GM12874 (cell line): ENCODE measurements at regions not wholly inside any gene's neighbourhood (a gene's known extent, or its start where the extent isn't known, plus 50 kb on each side); places are given as distances from the start of the nearest gene placed in this dataset.

Experiments used
- TF ChIP-seq, protein P1 (sequence below): IDR thresholded peaks from 2 replicates; pipeline ENCODE4 v1.5.1; 2011; ENCODE audit warnings: low read depth, mild to moderate bottlenecking, control low read depth, low read length, moderate library complexity; ENCODE audit not compliant: insufficient read depth

DNA sequence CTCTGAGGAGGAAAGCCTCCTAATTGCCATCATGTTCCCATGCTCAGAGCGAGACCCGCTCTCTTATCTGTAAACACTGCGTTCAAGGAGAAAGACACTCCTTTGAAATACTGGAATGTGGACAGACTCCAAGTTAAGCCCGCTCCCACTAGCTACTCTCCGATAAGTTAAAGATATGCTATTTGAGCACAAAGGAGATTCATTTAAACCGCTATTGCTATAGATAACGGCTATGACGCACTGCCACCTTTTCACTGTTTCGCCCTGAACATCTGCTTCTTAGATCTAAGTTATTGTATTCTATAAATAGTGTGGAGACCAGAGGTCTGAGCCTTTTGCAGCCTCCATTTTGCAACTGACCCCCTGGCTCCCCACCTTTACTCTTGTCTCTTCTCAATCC is 82.3 kb downstream of the GPX5 start:
- TF ChIP-seq, protein P1, sequence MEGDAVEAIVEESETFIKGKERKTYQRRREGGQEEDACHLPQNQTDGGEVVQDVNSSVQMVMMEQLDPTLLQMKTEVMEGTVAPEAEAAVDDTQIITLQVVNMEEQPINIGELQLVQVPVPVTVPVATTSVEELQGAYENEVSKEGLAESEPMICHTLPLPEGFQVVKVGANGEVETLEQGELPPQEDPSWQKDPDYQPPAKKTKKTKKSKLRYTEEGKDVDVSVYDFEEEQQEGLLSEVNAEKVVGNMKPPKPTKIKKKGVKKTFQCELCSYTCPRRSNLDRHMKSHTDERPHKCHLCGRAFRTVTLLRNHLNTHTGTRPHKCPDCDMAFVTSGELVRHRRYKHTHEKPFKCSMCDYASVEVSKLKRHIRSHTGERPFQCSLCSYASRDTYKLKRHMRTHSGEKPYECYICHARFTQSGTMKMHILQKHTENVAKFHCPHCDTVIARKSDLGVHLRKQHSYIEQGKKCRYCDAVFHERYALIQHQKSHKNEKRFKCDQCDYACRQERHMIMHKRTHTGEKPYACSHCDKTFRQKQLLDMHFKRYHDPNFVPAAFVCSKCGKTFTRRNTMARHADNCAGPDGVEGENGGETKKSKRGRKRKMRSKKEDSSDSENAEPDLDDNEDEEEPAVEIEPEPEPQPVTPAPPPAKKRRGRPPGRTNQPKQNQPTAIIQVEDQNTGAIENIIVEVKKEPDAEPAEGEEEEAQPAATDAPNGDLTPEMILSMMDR = no peak

DNA sequence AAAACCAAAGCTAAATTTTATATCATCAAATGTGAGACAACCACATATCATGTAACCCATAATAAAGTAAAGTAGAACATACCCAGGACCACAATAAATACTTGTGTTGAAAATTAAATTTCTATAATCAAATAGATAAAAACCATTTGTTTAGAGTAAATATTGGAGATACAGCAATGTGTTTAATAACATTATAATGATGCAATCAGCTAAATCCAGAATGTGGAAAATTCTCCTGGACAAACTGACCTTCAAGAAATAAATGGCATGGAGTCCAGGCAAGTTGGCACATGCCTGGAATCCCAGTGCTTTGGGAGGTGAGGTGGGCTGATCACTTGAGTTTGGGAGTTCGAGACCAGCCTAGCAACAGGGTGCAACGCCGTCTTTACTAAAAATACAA is 84.0 kb downstream of the GPX5 start:
- TF ChIP-seq, protein P1 = no peak

DNA sequence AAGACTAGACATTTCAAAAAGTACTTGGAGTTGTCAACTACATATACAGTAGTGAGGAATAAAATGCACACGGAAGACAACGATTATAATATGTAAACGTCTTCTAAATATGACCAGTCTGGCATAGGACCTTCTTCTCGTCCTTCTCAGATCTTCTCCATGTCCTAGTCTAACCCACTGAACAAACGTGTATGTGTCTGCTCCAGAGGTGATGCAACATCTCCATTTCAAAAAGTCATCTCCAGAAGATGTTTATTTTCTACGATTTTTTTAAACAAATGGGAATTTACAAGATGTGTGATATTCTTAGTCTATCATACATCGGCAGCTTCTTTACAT is 89.9 kb downstream of the GPX5 start:
- TF ChIP-seq, protein P1 = no peak

DNA sequence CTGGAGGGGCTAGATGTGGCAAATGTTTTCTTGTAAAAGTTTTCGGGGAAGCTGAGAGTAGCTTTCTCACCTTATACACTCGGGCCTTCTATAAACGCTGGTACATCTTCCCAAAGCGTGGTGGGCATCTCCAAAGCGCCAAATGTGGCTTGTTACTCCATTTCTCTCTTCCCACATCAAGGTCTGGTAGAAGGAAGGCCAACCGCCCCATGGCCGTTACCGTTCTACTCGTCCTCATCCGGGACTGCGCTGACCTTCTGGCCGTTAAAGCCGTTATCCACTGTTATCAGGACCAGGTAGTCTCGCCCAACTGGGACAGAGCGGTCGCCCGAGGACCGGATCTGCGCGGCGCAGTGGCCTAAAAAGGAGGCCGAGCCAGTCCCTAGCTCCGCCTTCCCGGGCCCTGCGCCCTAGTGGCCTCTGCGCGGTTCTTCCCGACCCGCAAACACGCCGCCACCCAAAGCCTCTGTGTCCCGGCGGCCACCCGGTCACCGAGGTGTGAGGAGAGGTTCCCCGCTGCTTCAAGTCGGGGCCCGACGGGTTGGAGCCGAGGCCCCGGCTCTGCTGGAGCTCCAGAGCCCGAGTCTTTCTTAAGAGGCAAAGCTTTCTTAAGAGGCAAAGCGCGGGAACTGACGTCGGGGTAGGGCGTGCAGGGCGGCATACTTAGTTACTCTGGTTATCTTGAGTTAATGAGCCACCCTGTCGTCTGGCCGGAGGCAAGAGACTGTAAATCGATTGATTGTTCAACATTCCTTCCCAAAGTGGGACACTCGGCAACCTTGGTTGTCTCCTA is 90.5 kb downstream of the GPX5 start:
- TF ChIP-seq, protein P1 = no peak

DNA sequence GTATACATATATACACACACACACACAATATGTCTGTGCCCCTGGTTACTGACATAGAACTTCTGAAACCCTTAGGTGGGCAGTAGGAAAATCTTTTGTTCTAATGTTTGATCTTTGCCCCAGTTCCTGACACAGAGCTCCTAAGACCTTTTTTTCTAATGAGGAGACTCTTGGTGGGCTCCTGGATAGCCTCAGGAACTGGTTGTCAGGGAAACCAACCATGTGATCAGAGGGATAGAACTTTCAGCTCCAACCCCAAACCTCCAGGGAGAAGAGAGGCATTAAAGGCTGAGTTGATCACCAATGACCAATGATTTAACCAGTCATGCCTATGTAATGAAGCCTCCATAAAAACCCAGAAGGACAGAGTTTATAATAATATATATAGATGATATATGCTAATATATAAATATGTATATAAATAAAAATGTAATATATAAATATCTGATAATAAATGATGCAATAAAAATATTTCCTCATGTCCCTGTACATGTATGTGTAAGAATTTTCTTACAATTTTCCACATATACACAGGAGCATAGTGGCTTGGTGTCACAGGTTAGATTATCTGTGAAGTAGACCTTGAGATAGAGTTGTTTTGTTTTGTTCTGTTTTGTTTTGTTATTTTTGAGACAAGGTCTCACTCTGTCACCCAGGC is 93.3 kb downstream of the GPX5 start:
- TF ChIP-seq, protein P1 = no peak

DNA sequence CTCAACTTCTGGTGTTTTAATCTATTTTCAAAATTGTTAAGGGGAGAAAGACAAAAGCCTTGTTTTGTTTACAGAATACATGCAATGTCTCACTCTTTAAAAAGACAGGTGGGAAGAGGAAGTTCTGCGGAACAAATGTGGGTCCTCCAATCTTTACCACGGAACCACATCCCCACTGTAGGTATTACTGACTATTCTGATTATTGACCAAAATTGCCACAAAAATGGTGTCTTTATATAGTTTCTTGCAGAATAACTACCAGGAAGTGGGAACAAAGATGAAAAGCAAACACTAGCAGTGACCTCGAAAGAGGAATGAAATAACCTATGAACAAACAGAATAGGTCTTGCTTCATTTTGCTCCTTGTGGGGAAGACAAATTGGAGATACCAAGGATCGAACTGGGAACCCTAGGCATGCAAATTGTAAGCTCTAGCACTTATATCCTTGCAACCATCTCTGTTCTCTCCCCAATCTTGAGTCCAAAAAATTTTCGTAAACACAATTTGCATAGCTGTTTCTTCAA is 106.7 kb downstream of the GPX5 start:
- TF ChIP-seq, protein P1 = no peak

DNA sequence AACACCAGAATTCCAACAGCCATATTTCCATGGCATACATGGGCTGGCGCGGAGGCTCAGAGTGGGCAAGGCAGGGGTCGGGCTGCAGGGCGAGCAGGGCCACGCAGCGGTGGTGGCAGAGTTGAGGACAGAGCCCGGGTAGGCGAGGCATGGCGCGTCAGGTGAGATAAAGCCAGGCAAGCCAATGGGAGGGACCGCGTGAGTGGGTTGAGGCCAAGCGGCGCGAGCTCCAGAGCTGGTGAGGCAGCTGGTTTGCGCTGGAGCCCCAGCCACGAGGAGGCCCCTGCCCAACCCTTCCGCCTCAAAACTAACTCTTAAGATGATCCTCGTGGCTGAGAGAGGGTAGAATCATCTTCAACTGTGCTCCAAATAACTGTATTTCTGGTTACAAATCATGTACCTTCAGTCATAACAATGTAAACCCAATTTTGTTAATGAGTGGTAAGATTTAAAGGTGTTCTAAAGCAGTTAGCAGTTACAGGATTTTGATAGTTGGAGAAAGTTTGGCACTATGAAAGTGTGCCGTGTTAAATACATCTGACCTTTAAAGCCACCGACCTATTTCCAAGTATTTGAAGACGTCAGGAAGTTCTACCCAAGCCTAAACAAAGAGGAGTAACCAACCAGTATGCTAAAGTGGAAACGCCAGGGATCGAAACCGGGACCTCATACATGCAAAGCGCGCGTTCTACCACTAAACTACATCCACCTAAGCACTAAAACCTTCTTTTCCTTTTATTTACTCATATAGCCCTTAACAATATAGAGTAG is 107.9 kb downstream of the GPX5 start:
- TF ChIP-seq, protein P1 = no peak
